Keratinocyte (primary cell): ENCODE measurements at regions not wholly inside any gene's neighbourhood (a gene's known extent, or its start where the extent isn't known, plus 50 kb on each side); places are given as distances from the start of the nearest gene placed in this dataset.

Experiments
- DNase-seq: peaks from one replicate; pipeline ENCODE4 v3.0.0-alpha.2; 2011; ENCODE audit warnings: low read depth, missing footprints, low spot score
- FAIRE-seq: peaks from 2 replicates; lab custom pipeline; 2011; peaks lifted over from hg19 to GRCh38; lab: Jason Lieb, UNC
- H2AFZ ChIP-seq: 2 replicates; pipeline ENCODE4 v1.6.0; 2012; ENCODE audit warnings: low read length, control low read depth, inconsistent platforms; ENCODE audit not compliant: control insufficient read depth
- H3K27ac ChIP-seq: 2 replicates; pipeline ENCODE4 v1.5.1; 2011; ENCODE audit warnings: low read length; ENCODE audit not compliant: control insufficient read depth, insufficient read depth
- H3K27me3 ChIP-seq: 3 replicates; pipeline ENCODE4 v1.6.0; 2011; ENCODE audit warnings: low read length; ENCODE audit not compliant: control insufficient read depth, insufficient read depth; ENCODE audit errors: extremely low read depth
- H3K36me3 ChIP-seq, 2 experiments: 2 replicates in 1 of 2; 3 replicates in 1 of 2; pipeline ENCODE4 v1.5.1; 2011; ENCODE audit warnings: low read length in 2 of 2, mild to moderate bottlenecking in 1 of 2; ENCODE audit not compliant: control insufficient read depth in 2 of 2, insufficient read depth in 2 of 2; ENCODE audit errors: extremely low read depth in 1 of 2
- H3K4me1 ChIP-seq: 3 replicates; pipeline ENCODE4 v1.5.1; 2011; ENCODE audit warnings: low read length; ENCODE audit not compliant: control insufficient read depth, insufficient read depth; ENCODE audit errors: extremely low read depth
- H3K4me2 ChIP-seq: 3 replicates; pipeline ENCODE4 v1.6.0; 2011; ENCODE audit warnings: low read depth, low read length; ENCODE audit not compliant: control insufficient read depth, insufficient read depth; ENCODE audit errors: extremely low read depth
- H3K4me3 ChIP-seq, 3 experiments: fragments of 200-600 bp in 1 of 3; sonication (generic) in 1 of 3; 2 replicates in 2 of 3; 3 replicates in 1 of 3; pipeline ENCODE4 v1.5.1; 2011 to 2016; ENCODE audit warnings: low read length in 3 of 3, mild to moderate bottlenecking in 3 of 3, control low read depth in 2 of 3, inconsistent platforms in 1 of 3, low read depth in 1 of 3, mixed read lengths in 1 of 3, mixed run types in 1 of 3, moderate library complexity in 1 of 3; ENCODE audit not compliant: control insufficient read depth in 2 of 3, insufficient read depth in 2 of 3; ENCODE audit errors: extremely low read depth in 1 of 3
- H3K79me2 ChIP-seq: 2 replicates; pipeline ENCODE4 v1.6.0; 2012; ENCODE audit warnings: low read length; ENCODE audit not compliant: control insufficient read depth, insufficient read depth
- H3K9ac ChIP-seq: 3 replicates; pipeline ENCODE4 v1.6.0; 2011; ENCODE audit warnings: low read length; ENCODE audit not compliant: control insufficient read depth, insufficient read depth; ENCODE audit errors: extremely low read depth
- H3K9me1 ChIP-seq: 3 replicates; pipeline ENCODE4 v1.6.0; 2011; ENCODE audit warnings: low read length; ENCODE audit not compliant: control insufficient read depth, insufficient read depth; ENCODE audit errors: extremely low read depth
- H3K9me3 ChIP-seq: 2 replicates; pipeline ENCODE4 v1.5.1; 2012; ENCODE audit warnings: low read depth, low read length; ENCODE audit not compliant: control insufficient read depth
- H4K20me1 ChIP-seq: 3 replicates; pipeline ENCODE4 v1.6.0; 2011; ENCODE audit warnings: low read length; ENCODE audit not compliant: control insufficient read depth, insufficient read depth; ENCODE audit errors: extremely low read depth
- CTCF ChIP-seq, 3 experiments: IDR thresholded peaks in 1 of 3; conservative IDR thresholded peaks in 1 of 3; optimal IDR thresholded peaks in 1 of 3; 2 replicates in 2 of 3; 3 replicates in 1 of 3; pipeline versions ENCODE3 to v1.5.1; 2011; ENCODE audit warnings: low read length in 3 of 3, mild to moderate bottlenecking in 3 of 3, moderate library complexity in 2 of 3, control low read depth in 1 of 3, inconsistent platforms in 1 of 3; ENCODE audit not compliant: insufficient read depth in 2 of 3; ENCODE audit errors: extremely low read depth in 1 of 3
- EZH2 ChIP-seq: IDR thresholded peaks from one replicate; pipeline ENCODE4 v1.6.1; 2012; ENCODE audit warnings: inconsistent platforms, mild to moderate bottlenecking, low read length, moderate library complexity
- dilution Hi-C: fragments of 300-500 bp; cut with MboI; formaldehyde crosslinking; loops from one replicate; pipeline ENCODE4 v1.7.0; 2020; ENCODE audit warnings: low sequenced_read_pairs; ENCODE audit not compliant: extremely low pct_ligation_motif_present

- H3K27me3 ChIP-seq: no peaks in the 10 kb centered on the region
- H3K4me2 ChIP-seq: no peak overlapping the region
- H3K4me1 ChIP-seq: peaks cover 7% of the 10 kb centered on the region
- no peaks in the 10 kb centered on the region for H3K9me1 ChIP-seq
- no peak overlapping the region for H3K4me3 ChIP-seq
- FAIRE-seq (peak; percentile 26), DNase-seq (no peak)
- dilution Hi-C loops: no loop called here
- TF ChIP-seq CTCF (optimal IDR thresholded peaks at IDR 0.05 in 1 of 3, IDR thresholded peaks at IDR 0.05 in 1 of 3, conservative IDR thresholded peaks at IDR 0.05 in 1 of 3; ENCODE audit: extremely low read depth in 1 of 3, insufficient read depth in 2 of 3, low read length in 3 of 3) (no peak), EZH2 (no peak)
- H4K20me1 ChIP-seq: no peaks in the 10 kb centered on the region
- no peaks in the 10 kb centered on the region for H3K79me2 ChIP-seq
- H2AFZ ChIP-seq: no peak overlapping the region
- H3K36me3 ChIP-seq: no peaks in the 10 kb centered on the region
- H3K9me3 ChIP-seq: no peaks in the 10 kb centered on the region
- no peak overlapping the region for H3K27ac ChIP-seq
- no peak overlapping the region for H3K9ac ChIP-seq
Measured at GRCh38 chr9:22170556-22170955, 161.5 kb upstream of the CDKN2B start.

- peaks cover 7% of the 10 kb centered on the region for H3K4me1 ChIP-seq
- no peak overlapping the region for H3K4me3 ChIP-seq
- H4K20me1 ChIP-seq: no peaks in the 10 kb centered on the region
- DNase-seq (no peak), FAIRE-seq (no peak)
- H3K36me3 ChIP-seq: no peaks in the 10 kb centered on the region
- H2AFZ ChIP-seq: no peak overlapping the region
- no peak overlapping the region for H3K4me2 ChIP-seq
- no peaks in the 10 kb centered on the region for H3K27me3 ChIP-seq
- H3K79me2 ChIP-seq: no peaks in the 10 kb centered on the region
- H3K27ac ChIP-seq: no peak overlapping the region
- TF ChIP-seq CTCF (optimal IDR thresholded peaks at IDR 0.05 in 1 of 3, IDR thresholded peaks at IDR 0.05 in 1 of 3, conservative IDR thresholded peaks at IDR 0.05 in 1 of 3; ENCODE audit: extremely low read depth in 1 of 3, insufficient read depth in 2 of 3, low read length in 3 of 3) (no peak), EZH2 (no peak)
- dilution Hi-C loops: no loop called here
- no peaks in the 10 kb centered on the region for H3K9me1 ChIP-seq
- no peaks in the 10 kb centered on the region for H3K9me3 ChIP-seq
- H3K9ac ChIP-seq: no peak overlapping the region
Measured at GRCh38 chr9:22170990-22171670, 162.0 kb upstream of the CDKN2B start.
